ENCODE measurements at regions not wholly inside any gene's neighbourhood (a gene's known extent, or its start where the extent isn't known, plus 50 kb on each side); places are given as distances from the start of the nearest gene placed in this dataset.

GRCh38 chr16:9596788-9597187 lies 505.3 kb downstream of the HAPSTR1 start (continued):
- TF ChIP-seq VEZF1 (CRISPR knock-in tag; IDR thresholded peaks at IDR 0.05) = 0 out of 2 replicates have a peak, but pooled peaks have one; percentile 13
- TF ChIP-seq, protein P1, sequence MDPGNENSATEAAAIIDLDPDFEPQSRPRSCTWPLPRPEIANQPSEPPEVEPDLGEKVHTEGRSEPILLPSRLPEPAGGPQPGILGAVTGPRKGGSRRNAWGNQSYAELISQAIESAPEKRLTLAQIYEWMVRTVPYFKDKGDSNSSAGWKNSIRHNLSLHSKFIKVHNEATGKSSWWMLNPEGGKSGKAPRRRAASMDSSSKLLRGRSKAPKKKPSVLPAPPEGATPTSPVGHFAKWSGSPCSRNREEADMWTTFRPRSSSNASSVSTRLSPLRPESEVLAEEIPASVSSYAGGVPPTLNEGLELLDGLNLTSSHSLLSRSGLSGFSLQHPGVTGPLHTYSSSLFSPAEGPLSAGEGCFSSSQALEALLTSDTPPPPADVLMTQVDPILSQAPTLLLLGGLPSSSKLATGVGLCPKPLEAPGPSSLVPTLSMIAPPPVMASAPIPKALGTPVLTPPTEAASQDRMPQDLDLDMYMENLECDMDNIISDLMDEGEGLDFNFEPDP (CRISPR knock-in tag; IDR thresholded peaks at IDR 0.05) = no peak
- no peak for TF ChIP-seq MYC (IDR thresholded peaks at IDR 0.05; ENCODE audit: low read depth, low read length)
- TF ChIP-seq MYC (CRISPR knock-in tag; IDR thresholded peaks at IDR 0.05; ENCODE audit: borderline replicate concordance, low read depth) = no peak
- no peak for TF ChIP-seq ATF1 (CRISPR knock-in tag; IDR thresholded peaks at IDR 0.05)
- no peak for TF ChIP-seq ATF1 (tag; IDR thresholded peaks at IDR 0.05)
- TF ChIP-seq HNRNPK (IDR thresholded peaks at IDR 0.05; ENCODE audit: low read depth, low read length, poor library complexity, severe bottlenecking) = no peak
- TF ChIP-seq HNRNPUL1 (IDR thresholded peaks at IDR 0.05; ENCODE audit: low read length) = no peak
- TF ChIP-seq NCOA1 (IDR thresholded peaks at IDR 0.05; ENCODE audit: low read depth) = no peak
